ENCODE measurements at regions not wholly inside any gene's neighbourhood (a gene's known extent, or its start where the extent isn't known, plus 50 kb on each side); places are given as distances from the start of the nearest gene placed in this dataset.

- TF ChIP-seq CTCF (IDR thresholded peaks at IDR 0.05) = no peak
- no peak for ATAC-seq (ENCODE audit: low FRiP score)
These were observed 330.1 kb downstream of the TDRD15 start for GRCh38 chr2:21453723-21454450.

DNA sequence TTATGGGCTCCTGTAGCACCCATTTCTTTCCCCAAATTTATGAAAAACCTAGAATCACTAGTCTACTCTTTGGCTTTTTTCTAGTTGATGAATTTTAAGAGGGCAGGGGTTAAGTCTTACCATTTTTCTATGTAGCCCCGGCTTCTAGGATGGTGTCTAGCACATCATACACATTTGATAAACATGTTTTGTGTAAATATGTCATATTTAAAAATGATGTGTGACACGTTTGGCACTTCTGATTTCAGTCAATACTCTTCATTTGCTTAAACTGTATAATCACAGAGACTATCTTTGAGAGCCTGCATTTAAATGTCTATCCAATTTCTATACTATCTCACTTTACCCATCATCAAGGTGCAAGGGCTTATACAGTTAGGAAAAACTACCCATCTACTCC lies 331.1 kb downstream of the TDRD15 start:
- ATAC-seq (ENCODE audit: low FRiP score) = no peak

More at GRCh38 chr2:21453723-21454450, 330.1 kb downstream of the TDRD15 start:
- DNase-seq (ENCODE audit: low spot score) = no peak

DNA sequence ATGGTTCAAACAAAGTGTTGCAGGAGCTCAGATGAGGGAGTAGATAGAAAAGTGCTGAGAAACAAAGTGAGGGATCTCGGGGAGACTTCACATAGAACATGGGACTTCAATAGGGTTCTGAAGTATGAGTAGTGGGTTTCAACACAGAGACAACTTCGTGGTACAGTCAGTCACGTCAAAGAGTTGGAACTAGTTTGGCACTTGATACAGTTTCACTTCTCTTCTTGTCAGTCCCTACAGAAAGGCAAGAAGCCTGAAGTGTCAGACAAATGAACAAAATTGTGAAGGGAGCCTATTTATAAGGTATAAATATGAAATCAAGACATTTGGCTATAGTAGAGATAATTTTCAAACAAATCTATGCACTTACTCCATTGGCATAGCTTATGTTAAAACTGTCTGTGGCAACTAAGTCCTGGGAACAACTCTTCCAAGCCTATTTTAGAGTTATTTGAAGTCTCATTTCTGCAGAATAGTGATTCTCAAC lies 338.0 kb downstream of the TDRD15 start:
- ATAC-seq (ENCODE audit: low FRiP score) = no peak
- no peak for DNase-seq (ENCODE audit: low spot score)
- no peak for TF ChIP-seq CTCF (IDR thresholded peaks at IDR 0.05)

More for the DNA sequence above, 331.1 kb downstream of the TDRD15 start:
- no peak for DNase-seq (ENCODE audit: low spot score)
- TF ChIP-seq CTCF (IDR thresholded peaks at IDR 0.05) = no peak

DNA sequence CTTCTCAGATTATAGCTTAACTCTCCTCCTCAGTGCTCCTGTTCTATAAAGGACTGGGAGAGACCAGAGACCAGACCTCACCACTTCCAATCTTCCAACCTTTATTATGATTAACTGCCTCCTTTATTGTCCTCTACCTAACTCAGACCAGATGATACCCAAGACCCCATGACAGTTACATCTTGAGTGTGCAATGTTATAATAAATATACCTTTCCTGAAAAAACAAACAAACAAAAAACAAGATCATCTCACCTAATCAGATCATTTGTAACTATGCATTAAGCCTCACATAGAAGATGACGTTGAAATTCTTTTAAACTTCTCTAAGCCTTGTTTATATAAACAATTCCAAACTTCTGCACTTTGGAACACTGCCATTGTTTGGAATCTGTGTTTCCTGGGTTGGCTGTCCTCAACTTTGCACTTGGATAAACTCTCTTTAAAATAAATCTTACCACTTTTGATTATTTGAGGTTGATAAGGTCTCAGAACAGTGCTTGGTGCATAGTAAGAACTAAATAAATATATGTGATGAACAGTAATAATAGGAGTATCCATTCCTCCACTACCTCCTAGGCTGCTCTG lies 342.7 kb downstream of the TDRD15 start:
- TF ChIP-seq CTCF (IDR thresholded peaks at IDR 0.05) = no peak
- ATAC-seq (ENCODE audit: low FRiP score) (no peak), DNase-seq (ENCODE audit: low spot score) (no peak)

DNA sequence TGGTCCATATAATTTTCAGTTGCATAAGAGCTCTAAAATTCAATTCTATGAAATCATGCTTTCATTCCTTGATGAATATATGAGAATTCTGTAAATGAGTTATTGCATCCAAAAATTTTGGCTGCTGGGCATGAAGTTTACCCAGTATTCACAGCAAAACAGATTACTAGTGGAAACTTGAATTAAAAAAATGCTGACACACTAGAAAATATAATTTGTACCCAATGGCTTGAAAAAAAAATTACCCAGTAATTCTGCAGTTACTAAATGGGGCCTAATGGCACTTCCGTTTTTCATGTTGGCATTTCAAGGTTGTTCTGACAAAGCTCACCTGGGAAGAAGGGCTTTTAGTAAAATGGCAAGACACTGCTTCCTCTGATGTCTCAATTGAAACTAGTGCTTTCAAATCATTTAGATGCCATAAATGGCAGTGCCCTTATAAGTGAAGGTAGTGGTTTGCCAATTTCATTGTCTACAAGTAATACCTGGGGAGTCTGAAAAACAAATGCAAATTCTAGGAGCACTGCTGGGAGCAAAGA lies 343.6 kb downstream of the TDRD15 start:
- ATAC-seq (ENCODE audit: low FRiP score) = no peak
- TF ChIP-seq CTCF (IDR thresholded peaks at IDR 0.05) = no peak
- no peak for DNase-seq (ENCODE audit: low spot score)

GRCh38 chr2:21467910-21468309 lies 344.1 kb downstream of the TDRD15 start:
- ATAC-seq (ENCODE audit: low FRiP score) (no peak), DNase-seq (ENCODE audit: low spot score) (no peak)
- no peak for TF ChIP-seq CTCF (IDR thresholded peaks at IDR 0.05)

All from omental fat pad (tissue), 3 donors.